IMR-90 (cell line): ENCODE measurements at regions not wholly inside any gene's neighbourhood (a gene's known extent, or its start where the extent isn't known, plus 50 kb on each side); places are given as distances from the start of the nearest gene placed in this dataset.

Source experiments
- FOS ChIP-seq: fragments of 150-350 bp; IDR thresholded peaks from 2 replicates; pipeline ENCODE4 v1.6.1; 2016; ENCODE audit warnings: low read depth, low read length
- MAFK ChIP-seq: IDR thresholded peaks from 2 replicates; pipeline ENCODE4 v1.6.1; 2012; ENCODE audit warnings: low read depth, low read length, improper control_type of control experiment
- NFE2L2 ChIP-seq: fragments of 150-350 bp; IDR thresholded peaks from 2 replicates; pipeline ENCODE4 v1.6.1; 2016; ENCODE audit warnings: low read depth, mild to moderate bottlenecking, low read length
- RFX5 ChIP-seq: IDR thresholded peaks from 2 replicates; pipeline ENCODE4 v1.8.0; 2012; ENCODE audit warnings: low read depth, mild to moderate bottlenecking, low read length, moderate library complexity
- SMC3 ChIP-seq: fragments of 150-350 bp; IDR thresholded peaks from 2 replicates; pipeline ENCODE4 v1.6.1; 2016; ENCODE audit warnings: low read depth, mild to moderate bottlenecking, antibody characterized with exemption, low read length, moderate library complexity
- TF ChIP-seq, protein P1 (sequence below): conservative IDR thresholded peaks from 2 replicates; pipeline ENCODE4 v1.5.1; 2012; ENCODE audit warnings: mild to moderate bottlenecking, low read depth, low read length, improper control_type of control experiment

DNA sequence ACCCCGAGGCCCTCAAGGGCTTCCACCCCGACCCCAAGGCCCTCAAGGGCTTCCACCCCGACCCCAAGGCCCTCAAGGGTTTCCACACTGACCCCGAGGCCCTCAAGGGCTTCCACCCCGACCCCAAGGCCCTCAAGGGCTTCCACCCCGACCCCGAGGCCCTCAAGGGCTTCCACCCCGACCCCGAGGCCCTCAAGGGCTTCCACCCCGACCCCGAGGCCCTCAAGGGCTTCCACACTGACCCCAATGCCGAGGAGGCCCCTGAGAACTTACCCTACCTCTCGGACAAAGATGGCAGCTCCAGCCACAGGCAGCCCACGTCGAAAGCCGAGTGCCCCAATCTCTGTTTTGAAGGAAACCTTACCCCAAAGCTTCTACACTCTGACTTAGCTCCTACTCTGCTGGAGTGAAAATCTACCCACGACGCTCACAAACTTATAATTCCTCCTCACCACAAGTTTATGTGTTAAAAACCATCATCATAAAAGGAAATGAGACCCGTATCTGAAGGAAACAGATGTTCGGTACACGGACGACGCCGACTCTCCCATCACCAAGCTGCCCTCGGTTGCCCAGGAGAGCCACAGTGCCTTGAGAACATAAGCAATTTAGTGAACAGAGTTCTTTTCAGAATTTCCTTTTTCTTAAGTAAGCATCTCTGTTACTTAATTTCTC, 61.2 kb upstream of the RPH3AL start (continued):
- TF ChIP-seq, protein P1, sequence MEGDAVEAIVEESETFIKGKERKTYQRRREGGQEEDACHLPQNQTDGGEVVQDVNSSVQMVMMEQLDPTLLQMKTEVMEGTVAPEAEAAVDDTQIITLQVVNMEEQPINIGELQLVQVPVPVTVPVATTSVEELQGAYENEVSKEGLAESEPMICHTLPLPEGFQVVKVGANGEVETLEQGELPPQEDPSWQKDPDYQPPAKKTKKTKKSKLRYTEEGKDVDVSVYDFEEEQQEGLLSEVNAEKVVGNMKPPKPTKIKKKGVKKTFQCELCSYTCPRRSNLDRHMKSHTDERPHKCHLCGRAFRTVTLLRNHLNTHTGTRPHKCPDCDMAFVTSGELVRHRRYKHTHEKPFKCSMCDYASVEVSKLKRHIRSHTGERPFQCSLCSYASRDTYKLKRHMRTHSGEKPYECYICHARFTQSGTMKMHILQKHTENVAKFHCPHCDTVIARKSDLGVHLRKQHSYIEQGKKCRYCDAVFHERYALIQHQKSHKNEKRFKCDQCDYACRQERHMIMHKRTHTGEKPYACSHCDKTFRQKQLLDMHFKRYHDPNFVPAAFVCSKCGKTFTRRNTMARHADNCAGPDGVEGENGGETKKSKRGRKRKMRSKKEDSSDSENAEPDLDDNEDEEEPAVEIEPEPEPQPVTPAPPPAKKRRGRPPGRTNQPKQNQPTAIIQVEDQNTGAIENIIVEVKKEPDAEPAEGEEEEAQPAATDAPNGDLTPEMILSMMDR = no peak
- no peak for TF ChIP-seq FOS
- no peak for TF ChIP-seq SMC3
- TF ChIP-seq NFE2L2 = no peak
- TF ChIP-seq MAFK = no peak
- TF ChIP-seq RFX5 = no peak
